ENCODE measurements at regions not wholly inside any gene's neighbourhood (a gene's known extent, or its start where the extent isn't known, plus 50 kb on each side); places are given as distances from the start of the nearest gene placed in this dataset.

GRCh38 chr3:109977897-109978296 lies 640.6 kb upstream of the DPPA4 start:
- TF ChIP-seq, protein P1, sequence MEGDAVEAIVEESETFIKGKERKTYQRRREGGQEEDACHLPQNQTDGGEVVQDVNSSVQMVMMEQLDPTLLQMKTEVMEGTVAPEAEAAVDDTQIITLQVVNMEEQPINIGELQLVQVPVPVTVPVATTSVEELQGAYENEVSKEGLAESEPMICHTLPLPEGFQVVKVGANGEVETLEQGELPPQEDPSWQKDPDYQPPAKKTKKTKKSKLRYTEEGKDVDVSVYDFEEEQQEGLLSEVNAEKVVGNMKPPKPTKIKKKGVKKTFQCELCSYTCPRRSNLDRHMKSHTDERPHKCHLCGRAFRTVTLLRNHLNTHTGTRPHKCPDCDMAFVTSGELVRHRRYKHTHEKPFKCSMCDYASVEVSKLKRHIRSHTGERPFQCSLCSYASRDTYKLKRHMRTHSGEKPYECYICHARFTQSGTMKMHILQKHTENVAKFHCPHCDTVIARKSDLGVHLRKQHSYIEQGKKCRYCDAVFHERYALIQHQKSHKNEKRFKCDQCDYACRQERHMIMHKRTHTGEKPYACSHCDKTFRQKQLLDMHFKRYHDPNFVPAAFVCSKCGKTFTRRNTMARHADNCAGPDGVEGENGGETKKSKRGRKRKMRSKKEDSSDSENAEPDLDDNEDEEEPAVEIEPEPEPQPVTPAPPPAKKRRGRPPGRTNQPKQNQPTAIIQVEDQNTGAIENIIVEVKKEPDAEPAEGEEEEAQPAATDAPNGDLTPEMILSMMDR (IDR thresholded peaks at IDR 0.05): no peak
- no peak for TF ChIP-seq POLR2A (IDR thresholded peaks at IDR 0.05)
